ENCODE measurements at regions not wholly inside any gene's neighbourhood (a gene's known extent, or its start where the extent isn't known, plus 50 kb on each side); places are given as distances from the start of the nearest gene placed in this dataset.

DNA sequence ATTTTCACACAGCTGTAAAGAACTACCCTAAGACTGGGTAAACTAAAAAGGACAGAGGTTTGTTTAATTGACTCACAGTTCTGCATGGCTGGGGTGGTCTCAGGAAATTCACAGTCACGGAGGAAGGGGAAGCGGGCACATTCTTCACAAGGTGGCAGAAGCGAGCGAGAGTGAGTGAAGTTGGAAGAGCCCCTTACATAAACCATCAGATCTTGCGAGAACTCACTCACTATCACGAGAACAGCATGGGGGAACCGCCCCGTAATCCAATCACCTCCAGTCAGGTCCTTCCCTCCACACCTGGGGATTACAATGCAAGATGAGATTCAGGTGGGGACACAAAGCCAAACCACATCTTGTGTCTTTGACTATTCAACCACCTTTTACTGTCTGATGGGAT, 700.5 kb downstream of the TENT5A start:
- TF ChIP-seq, protein P1, sequence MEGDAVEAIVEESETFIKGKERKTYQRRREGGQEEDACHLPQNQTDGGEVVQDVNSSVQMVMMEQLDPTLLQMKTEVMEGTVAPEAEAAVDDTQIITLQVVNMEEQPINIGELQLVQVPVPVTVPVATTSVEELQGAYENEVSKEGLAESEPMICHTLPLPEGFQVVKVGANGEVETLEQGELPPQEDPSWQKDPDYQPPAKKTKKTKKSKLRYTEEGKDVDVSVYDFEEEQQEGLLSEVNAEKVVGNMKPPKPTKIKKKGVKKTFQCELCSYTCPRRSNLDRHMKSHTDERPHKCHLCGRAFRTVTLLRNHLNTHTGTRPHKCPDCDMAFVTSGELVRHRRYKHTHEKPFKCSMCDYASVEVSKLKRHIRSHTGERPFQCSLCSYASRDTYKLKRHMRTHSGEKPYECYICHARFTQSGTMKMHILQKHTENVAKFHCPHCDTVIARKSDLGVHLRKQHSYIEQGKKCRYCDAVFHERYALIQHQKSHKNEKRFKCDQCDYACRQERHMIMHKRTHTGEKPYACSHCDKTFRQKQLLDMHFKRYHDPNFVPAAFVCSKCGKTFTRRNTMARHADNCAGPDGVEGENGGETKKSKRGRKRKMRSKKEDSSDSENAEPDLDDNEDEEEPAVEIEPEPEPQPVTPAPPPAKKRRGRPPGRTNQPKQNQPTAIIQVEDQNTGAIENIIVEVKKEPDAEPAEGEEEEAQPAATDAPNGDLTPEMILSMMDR (IDR thresholded peaks at IDR 0.05; ENCODE audit: low read depth, low read length, poor library complexity, severe bottlenecking): no peak
- no peak for TF ChIP-seq EZH2phosphoT487 (IDR thresholded peaks at IDR 0.05; ENCODE audit: borderline replicate concordance, low read length)

All from DOHH2 (cell line).